HG03060 (cell line): ENCODE measurements at regions not wholly inside any gene's neighbourhood (a gene's known extent, or its start where the extent isn't known, plus 50 kb on each side); places are given as distances from the start of the nearest gene placed in this dataset.

Experiments
- ATAC-seq: cut with Tn5 transposase; IDR thresholded peaks from one replicate; pipeline ENCODE4 v1.9.1; 2021; ENCODE audit warnings: low read depth, moderate number of reproducible peaks; ENCODE audit not compliant: unreplicated experiment

- no peak for ATAC-seq
Measured at GRCh38 chr5:8234179-8234770, 365.3 kb downstream of the MTRR start.

GRCh38 chr5:8238080-8238479 is 369.1 kb downstream of the MTRR start:
- ATAC-seq, result no peak

GRCh38 chr5:8239198-8239597 is 370.2 kb downstream of the MTRR start:
- ATAC-seq, result no peak

GRCh38 chr5:8239646-8240045 is 370.7 kb downstream of the MTRR start:
- no peak for ATAC-seq

GRCh38 chr5:8241076-8241475 is 372.1 kb downstream of the MTRR start:
- ATAC-seq, result no peak

GRCh38 chr5:8241558-8241957 is 372.6 kb downstream of the MTRR start:
- ATAC-seq, result no peak

- ATAC-seq, result no peak
Measured at GRCh38 chr5:8247049-8247899, 378.3 kb downstream of the MTRR start.

GRCh38 chr5:8253376-8253775 is 384.4 kb downstream of the MTRR start:
- ATAC-seq, result no peak

GRCh38 chr5:8254674-8255073 is 385.7 kb downstream of the MTRR start:
- no peak for ATAC-seq

- ATAC-seq, result no peak
Measured at GRCh38 chr5:8258801-8259200, 389.9 kb downstream of the MTRR start.

- ATAC-seq, result no peak
Measured at GRCh38 chr5:8270246-8270645, 401.3 kb downstream of the MTRR start.

- no peak for ATAC-seq
Measured at GRCh38 chr5:8280711-8281363, 411.9 kb downstream of the MTRR start.

GRCh38 chr5:8288334-8288733 is 419.4 kb downstream of the MTRR start:
- ATAC-seq, result no peak

GRCh38 chr5:8288897-8289516 is 420.1 kb downstream of the MTRR start:
- no peak for ATAC-seq

GRCh38 chr5:8289779-8290178 is 420.8 kb downstream of the MTRR start:
- no peak for ATAC-seq

GRCh38 chr5:8290721-8291120 is 421.8 kb downstream of the MTRR start:
- ATAC-seq, result no peak

GRCh38 chr5:8291641-8292040 is 422.7 kb downstream of the MTRR start:
- no peak for ATAC-seq

GRCh38 chr5:8295141-8295540 is 426.2 kb downstream of the MTRR start:
- no peak for ATAC-seq

GRCh38 chr5:8299716-8300115 is 430.8 kb downstream of the MTRR start:
- ATAC-seq, result no peak

GRCh38 chr5:8304341-8304740 is 435.4 kb downstream of the MTRR start:
- no peak for ATAC-seq

- no peak for ATAC-seq
Measured at GRCh38 chr5:8306288-8306896, 437.4 kb downstream of the MTRR start.
